Mesenchymal stem cell (in vitro differentiated cells and primary cell): ENCODE measurements at regions not wholly inside any gene's neighbourhood (a gene's known extent, or its start where the extent isn't known, plus 50 kb on each side); places are given as distances from the start of the nearest gene placed in this dataset.

Source experiments
- DNase-seq: peaks from one replicate; pipeline ENCODE4 v3.0.0-alpha.2; 2013
- H2AFZ ChIP-seq: one replicate; pipeline ENCODE4 v1.6.1; 2013; ENCODE audit warnings: low read depth, mild to moderate bottlenecking, control low read depth, inconsistent platforms, low read length, moderate library complexity
- H2AK5ac ChIP-seq: 2 replicates; pipeline ENCODE4 v1.6.1; 2013; ENCODE audit warnings: low read length, moderate library complexity, mild to moderate bottlenecking, inconsistent platforms; ENCODE audit not compliant: severe bottlenecking
- H2BK120ac ChIP-seq: one replicate; pipeline ENCODE4 v1.6.1; 2013; ENCODE audit warnings: low read depth, mild to moderate bottlenecking, inconsistent platforms, low read length, moderate library complexity
- H2BK12ac ChIP-seq, 2 experiments: one replicate each; pipeline ENCODE4 v1.6.1; 2013; ENCODE audit warnings: inconsistent platforms in 2 of 2, low read length in 2 of 2, mild to moderate bottlenecking in 2 of 2, moderate library complexity in 2 of 2, control low read depth in 1 of 2
- H2BK15ac ChIP-seq: one replicate; pipeline ENCODE4 v1.6.1; 2013; ENCODE audit warnings: mild to moderate bottlenecking, low read depth, inconsistent platforms; ENCODE audit not compliant: poor library complexity, severe bottlenecking
- H2BK5ac ChIP-seq: 2 replicates; pipeline ENCODE4 v1.6.1; 2013; ENCODE audit warnings: low read depth, mild to moderate bottlenecking, low read length, control low read depth, inconsistent platforms; ENCODE audit not compliant: poor library complexity, severe bottlenecking
- H3K14ac ChIP-seq, 2 experiments: one replicate each; pipeline ENCODE4 v1.6.1; 2013; ENCODE audit warnings: inconsistent platforms in 2 of 2, low read length in 2 of 2, control low read depth in 1 of 2, mild to moderate bottlenecking in 1 of 2, moderate library complexity in 1 of 2
- H3K18ac ChIP-seq, 2 experiments: one replicate each; pipeline ENCODE4 v1.6.1; 2013; ENCODE audit warnings: inconsistent platforms in 2 of 2, low read length in 2 of 2, control low read depth in 1 of 2, low read depth in 1 of 2, mild to moderate bottlenecking in 1 of 2
- H3K23ac ChIP-seq, 2 experiments: one replicate each; pipeline ENCODE4 v1.6.1; 2013; ENCODE audit warnings: inconsistent platforms in 2 of 2, low read length in 2 of 2, mild to moderate bottlenecking in 2 of 2, moderate library complexity in 2 of 2, control low read depth in 1 of 2
- H3K27ac ChIP-seq: 2 replicates; pipeline ENCODE4 v1.5.1; 2013; ENCODE audit warnings: mild to moderate bottlenecking, moderate library complexity, low read length, control low read depth, inconsistent platforms; ENCODE audit not compliant: poor library complexity, severe bottlenecking
- H3K27me3 ChIP-seq, 2 experiments: 2 replicates each; pipeline versions ENCODE4 v1.6.1 to v1.7.0; 2013; ENCODE audit warnings: low read length in 2 of 2, mild to moderate bottlenecking in 2 of 2, moderate library complexity in 2 of 2, control low read depth in 1 of 2, inconsistent platforms in 1 of 2; ENCODE audit not compliant: control insufficient read depth in 1 of 2, insufficient read depth in 1 of 2
- H3K36me3 ChIP-seq, 2 experiments: 2 replicates each; pipeline versions ENCODE4 v1.6.1 to v1.7.0; 2013; ENCODE audit warnings: low read length in 2 of 2, control low read depth in 1 of 2, inconsistent platforms in 1 of 2, low read depth in 1 of 2, mild to moderate bottlenecking in 1 of 2; ENCODE audit not compliant: insufficient read depth in 2 of 2, control insufficient read depth in 1 of 2
- H3K4ac ChIP-seq, 2 experiments: one replicate each; pipeline ENCODE4 v1.6.1; 2013; ENCODE audit warnings: inconsistent platforms in 2 of 2, low read length in 2 of 2, mild to moderate bottlenecking in 2 of 2, moderate library complexity in 2 of 2, control low read depth in 1 of 2, low read depth in 1 of 2
- H3K4me1 ChIP-seq: 2 replicates; pipeline ENCODE4 v1.6.1; 2013; ENCODE audit warnings: low read depth, low read length, control low read depth; ENCODE audit not compliant: control insufficient read depth, insufficient read depth
- H3K4me2 ChIP-seq: 2 replicates; pipeline ENCODE4 v1.6.1; 2013; ENCODE audit warnings: low read length, mild to moderate bottlenecking, inconsistent platforms; ENCODE audit not compliant: poor library complexity, severe bottlenecking
- H3K4me3 ChIP-seq, 2 experiments: 2 replicates each; pipeline versions ENCODE4 v1.5.1 to v1.7.0; 2013; ENCODE audit warnings: low read length in 2 of 2, mild to moderate bottlenecking in 2 of 2, control low read depth in 1 of 2, low read depth in 1 of 2; ENCODE audit not compliant: insufficient read depth in 1 of 2
- H3K79me1 ChIP-seq: replicated peaks from 2 replicates; pipeline ENCODE4 v1.6.1; 2013; ENCODE audit warnings: mild to moderate bottlenecking, control low read depth, low read length, inconsistent platforms; ENCODE audit not compliant: poor library complexity, severe bottlenecking
- H3K9ac ChIP-seq: 2 replicates; pipeline ENCODE4 v1.7.0; 2013; ENCODE audit warnings: mild to moderate bottlenecking, low read length, moderate library complexity
- H3K9me3 ChIP-seq: 2 replicates; pipeline ENCODE4 v1.7.0; 2013; ENCODE audit warnings: mild to moderate bottlenecking, low read length; ENCODE audit not compliant: control insufficient read depth
- H4K8ac ChIP-seq: one replicate; pipeline ENCODE4 v1.6.1; 2013; ENCODE audit warnings: inconsistent platforms, mild to moderate bottlenecking, low read length, moderate library complexity
- H4K91ac ChIP-seq: one replicate; pipeline ENCODE4 v1.6.1; 2013; ENCODE audit warnings: mild to moderate bottlenecking, low read length, inconsistent platforms
- WGBS: methylation state at CpG from one replicate; pipeline ENCODE4 v1.1.7; 2013; ENCODE audit warnings: mixed read lengths; 5-methylcytosine and 5-hydroxymethylcytosine counted together

- no peak overlapping the region for H3K27ac ChIP-seq
- H4K91ac ChIP-seq = no peak overlapping the region
- no peak overlapping the region for H2AFZ ChIP-seq
- no peak overlapping the region for H2AK5ac ChIP-seq
- H3K9ac ChIP-seq = no peak overlapping the region
- H3K4me2 ChIP-seq = no peak overlapping the region
- no peaks in the 10 kb centered on the region for H3K79me1 ChIP-seq
- H4K8ac ChIP-seq = no peak overlapping the region
- H3K27me3 ChIP-seq = no peaks in the 10 kb centered on the region
- H3K4me1 ChIP-seq = no peaks in the 10 kb centered on the region
- no peak overlapping the region for H3K18ac ChIP-seq
- H2BK5ac ChIP-seq = no peak overlapping the region
- no peak for DNase-seq
- H2BK120ac ChIP-seq = no peak overlapping the region
- no peaks in the 10 kb centered on the region for H3K9me3 ChIP-seq
- no peak overlapping the region for H2BK15ac ChIP-seq
- no peak overlapping the region for H3K23ac ChIP-seq
- no peak overlapping the region for H3K14ac ChIP-seq
- no peaks in the 10 kb centered on the region for H3K36me3 ChIP-seq
- H3K4ac ChIP-seq = no peak overlapping the region
- no peak overlapping the region for H3K4me3 ChIP-seq
- H2BK12ac ChIP-seq = no peak overlapping the region
Observed at GRCh38 chr5:23755906-23756305, 248.5 kb downstream of the PRDM9 start.

DNA sequence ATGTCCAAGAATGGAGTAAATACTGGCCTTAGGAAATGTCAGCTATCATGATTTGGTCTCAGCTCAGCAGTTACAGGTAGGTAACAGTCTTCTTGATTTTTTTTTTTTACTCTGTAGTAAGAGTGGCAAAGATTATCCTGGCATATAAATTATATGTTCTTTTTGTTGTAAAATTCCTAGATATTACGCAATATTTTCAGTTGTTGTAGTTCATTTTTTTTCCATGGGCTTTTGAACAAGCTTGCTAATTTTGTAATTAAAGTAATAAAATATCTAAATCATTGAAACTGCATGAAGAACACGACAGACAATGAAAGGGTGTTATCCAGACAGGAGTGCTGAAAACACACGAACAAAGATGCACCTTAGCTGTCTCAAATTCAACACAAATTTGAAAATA lies 249.4 kb downstream of the PRDM9 start:
- Histone ChIP-seq H2AK5ac (no peak overlapping the region), H3K27me3 (no peaks in the 10 kb centered on the region), H3K79me1 (no peaks in the 10 kb centered on the region), H2BK120ac (no peak overlapping the region), H4K8ac (no peak overlapping the region), H2AFZ (no peak overlapping the region), H3K9me3 (no peaks in the 10 kb centered on the region), H3K27ac (no peak overlapping the region), H3K18ac (no peak overlapping the region), H4K91ac (no peak overlapping the region), H2BK5ac (no peak overlapping the region), H3K4me3 (no peak overlapping the region), H2BK12ac (no peak overlapping the region), H3K4me1 (no peaks in the 10 kb centered on the region), H3K9ac (no peak overlapping the region), H3K23ac (no peak overlapping the region), H3K4ac (no peak overlapping the region), H3K36me3 (no peaks in the 10 kb centered on the region), H2BK15ac (no peak overlapping the region), H3K14ac (no peak overlapping the region), H3K4me2 (no peak overlapping the region)
- WGBS = 76% methylated on average over 2 of the region's 3 CpGs
- no peak for DNase-seq

DNA sequence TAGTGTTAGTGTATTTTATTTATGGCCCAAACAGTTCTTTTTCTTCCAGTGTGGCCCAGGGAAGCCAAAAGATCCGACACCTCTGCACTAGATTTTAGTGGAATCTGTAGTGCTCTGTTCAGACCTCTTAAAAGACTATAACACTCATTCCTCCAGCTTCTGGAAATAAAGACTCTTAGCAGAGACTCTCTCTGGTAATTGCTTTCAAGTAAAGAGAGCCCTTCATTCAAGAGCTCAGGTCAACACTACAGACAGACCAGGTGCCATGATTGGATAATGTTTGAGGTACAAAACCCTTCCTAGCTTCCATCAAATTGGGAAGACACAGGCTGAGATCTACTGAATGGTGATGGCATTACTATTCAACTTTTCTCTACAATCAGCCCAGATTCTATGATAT lies 255.8 kb downstream of the PRDM9 start:
- no peak overlapping the region for H2BK5ac ChIP-seq
- WGBS = 79% methylated on average over 1 of the region's 1 CpG

GRCh38 chr5:23776684-23777083 lies 269.3 kb downstream of the PRDM9 start:
- 88% methylated on average over 3 of the region's 3 CpGs for WGBS
- Histone ChIP-seq H4K91ac (no peak overlapping the region), H3K4me1 (no peaks in the 10 kb centered on the region), H2AK5ac (no peak overlapping the region), H3K79me1 (no peaks in the 10 kb centered on the region), H3K36me3 (no peaks in the 10 kb centered on the region), H2BK5ac (no peak overlapping the region), H3K4ac (no peak overlapping the region), H3K18ac (no peak overlapping the region), H2BK15ac (no peak overlapping the region), H4K8ac (no peak overlapping the region), H3K23ac (no peak overlapping the region), H3K9me3 (no peaks in the 10 kb centered on the region), H3K27ac (no peak overlapping the region), H3K9ac (no peak overlapping the region), H2AFZ (no peak overlapping the region), H3K4me3 (no peak overlapping the region), H2BK120ac (no peak overlapping the region), H3K27me3 (no peaks in the 10 kb centered on the region), H3K14ac (no peak overlapping the region), H3K4me2 (no peak overlapping the region), H2BK12ac (no peak overlapping the region)
- no peak for DNase-seq

More for the DNA sequence above, 255.8 kb downstream of the PRDM9 start:
- H3K14ac ChIP-seq = no peak overlapping the region
- no peak overlapping the region for H3K18ac ChIP-seq
- H2AK5ac ChIP-seq = no peak overlapping the region
- no peak overlapping the region for H4K91ac ChIP-seq
- H3K79me1 ChIP-seq = no peaks in the 10 kb centered on the region
- H3K9me3 ChIP-seq = no peaks in the 10 kb centered on the region
- no peak overlapping the region for H4K8ac ChIP-seq
- DNase-seq = no peak
- no peak overlapping the region for H2BK12ac ChIP-seq
- no peaks in the 10 kb centered on the region for H3K36me3 ChIP-seq
- H3K27ac ChIP-seq = no peak overlapping the region
- no peak overlapping the region for H2AFZ ChIP-seq
- H3K9ac ChIP-seq = no peak overlapping the region
- no peak overlapping the region for H2BK120ac ChIP-seq
- no peak overlapping the region for H3K4me2 ChIP-seq
- H3K27me3 ChIP-seq = no peaks in the 10 kb centered on the region
- H3K4me1 ChIP-seq = no peaks in the 10 kb centered on the region
- H3K23ac ChIP-seq = no peak overlapping the region
- no peak overlapping the region for H3K4ac ChIP-seq
- H2BK15ac ChIP-seq = no peak overlapping the region
- no peak overlapping the region for H3K4me3 ChIP-seq
